ENCODE measurements at regions not wholly inside any gene's neighbourhood (a gene's known extent, or its start where the extent isn't known, plus 50 kb on each side); places are given as distances from the start of the nearest gene placed in this dataset.

DNA sequence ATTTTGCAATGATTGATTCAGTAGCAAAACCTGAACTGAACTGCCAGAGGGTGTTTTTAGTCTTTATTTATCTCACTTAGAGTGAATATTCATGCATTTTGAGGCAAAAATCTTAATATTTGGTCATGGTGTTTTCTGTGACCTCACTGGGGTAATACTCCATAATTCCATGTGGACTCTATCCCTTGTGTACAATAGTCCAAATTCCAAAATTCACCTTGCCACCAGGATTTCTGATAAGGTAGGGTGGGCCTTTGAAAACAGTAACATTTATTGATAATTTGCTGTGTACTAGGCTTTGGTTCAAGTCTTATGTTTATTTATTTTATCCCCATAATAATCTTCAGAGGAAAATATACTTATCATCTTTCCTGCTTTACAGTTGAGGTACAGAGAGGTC lies 68.4 kb upstream of the PDE5A start:
- DNase-seq = no peak

DNA sequence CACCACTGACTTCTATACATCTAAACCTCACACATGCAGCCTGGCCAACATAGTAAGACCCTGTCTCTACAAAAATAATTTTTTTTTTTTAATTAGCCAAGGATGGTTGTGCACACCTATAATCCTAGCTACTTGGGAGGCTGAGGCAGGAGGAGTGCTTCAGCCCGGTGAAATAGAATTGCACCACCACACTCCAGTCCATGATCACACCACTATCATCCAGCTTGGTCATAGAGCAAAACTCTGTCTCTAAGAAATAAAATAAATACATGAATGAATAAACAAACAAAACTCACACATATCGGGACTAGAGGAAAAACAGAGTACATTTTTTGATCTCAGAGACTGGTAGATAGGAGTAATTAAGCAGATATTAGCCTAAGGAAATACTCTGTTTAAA lies 66.6 kb upstream of the PDE5A start:
- DNase-seq = no peak

DNA sequence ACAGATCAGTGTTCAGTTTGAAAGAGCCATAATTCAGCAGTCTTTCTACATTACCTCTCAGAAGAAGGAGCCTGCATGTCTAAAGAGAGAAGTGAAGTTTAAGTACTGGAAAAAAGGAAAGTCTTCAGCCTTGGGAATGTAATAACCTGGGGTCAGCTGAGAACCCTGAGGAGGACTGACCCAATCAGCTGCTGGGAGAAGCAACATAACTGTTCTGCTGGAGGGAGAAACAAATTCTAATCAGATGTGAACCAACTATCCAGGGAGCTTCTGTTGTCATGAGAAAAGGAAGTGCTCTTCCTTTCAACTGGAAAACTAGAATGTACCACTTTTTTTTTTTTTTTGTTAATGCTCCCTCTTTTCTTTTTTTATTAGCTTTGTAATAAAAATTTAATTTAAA lies 64.5 kb upstream of the PDE5A start:
- DNase-seq = no peak

DNA sequence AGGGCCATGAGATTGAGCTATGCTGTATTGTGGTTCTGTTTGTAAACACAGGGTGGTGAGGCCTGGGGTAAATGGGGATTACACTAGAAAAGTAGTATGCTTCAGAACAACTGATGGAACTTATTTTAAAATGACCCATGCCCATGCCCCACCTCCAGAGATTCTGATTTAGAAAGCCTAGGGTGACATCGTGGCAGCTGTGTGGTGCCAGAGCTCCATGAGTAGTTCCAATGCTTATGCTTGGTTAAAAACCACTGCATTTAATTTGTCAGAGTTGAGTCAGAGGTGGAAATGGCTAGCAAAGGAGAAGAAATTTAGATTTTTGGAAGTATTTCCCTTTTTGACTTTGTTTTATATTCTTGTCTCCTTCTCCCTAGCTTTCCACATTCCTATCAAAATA lies 63.4 kb upstream of the PDE5A start:
- DNase-seq = peak; percentile 22

DNA sequence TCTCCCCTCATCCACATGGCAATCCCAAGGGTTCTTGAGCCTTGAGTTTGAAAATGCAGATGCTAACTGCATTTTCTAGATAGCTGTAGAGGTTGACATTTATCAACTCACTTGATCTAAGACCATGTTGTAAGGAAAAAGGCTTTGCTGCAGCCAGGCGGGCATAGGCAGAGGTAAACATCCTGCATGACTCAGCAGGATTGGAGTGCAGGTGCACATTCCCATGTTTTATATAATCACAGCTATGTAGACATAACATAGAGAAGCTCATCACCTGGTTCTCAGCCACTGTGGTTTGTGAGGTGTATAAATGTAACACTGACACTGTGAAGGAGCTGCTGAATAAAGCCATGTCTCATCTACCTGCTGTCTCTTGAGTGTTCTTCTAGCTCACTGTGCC lies 62.3 kb upstream of the PDE5A start:
- no peak for DNase-seq

DNA sequence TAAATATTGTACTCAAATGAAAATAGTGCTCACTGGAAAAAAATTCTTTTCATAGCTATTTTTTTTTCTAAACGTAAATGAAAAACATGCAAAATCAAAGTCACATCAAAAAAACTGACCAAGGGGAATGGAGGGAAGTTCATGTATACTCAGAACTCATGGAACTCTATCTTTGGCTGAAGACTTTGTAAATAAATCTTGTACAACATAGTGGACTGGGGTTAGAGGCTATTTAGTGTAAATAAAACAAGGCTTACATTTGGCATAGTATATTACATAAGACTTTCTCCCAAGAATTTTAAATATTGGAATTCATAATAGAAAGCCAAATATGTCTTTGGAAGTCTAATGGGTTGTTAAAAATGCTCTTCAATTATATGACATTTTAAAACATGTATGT lies 59.8 kb upstream of the PDE5A start:
- DNase-seq = no peak

DNA sequence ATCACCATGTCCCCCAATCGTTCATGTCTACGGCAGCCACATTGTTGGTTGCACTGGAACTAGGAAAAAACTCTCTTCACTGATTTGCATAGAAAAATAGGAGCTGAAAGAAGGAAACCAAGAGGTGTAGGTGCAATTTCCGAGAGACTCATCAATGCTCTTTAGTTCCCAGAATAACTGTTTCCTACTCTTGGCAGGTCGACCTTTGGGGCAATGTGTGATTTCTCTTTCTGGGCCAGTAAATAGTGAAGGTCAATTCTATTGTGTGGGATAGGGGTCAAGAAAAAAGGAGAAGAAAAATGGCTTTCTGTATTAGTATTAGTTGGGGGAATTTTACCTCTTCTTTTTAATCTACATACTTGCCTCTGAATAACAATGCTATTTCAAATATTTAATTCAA lies 55.9 kb upstream of the PDE5A start:
- no peak for DNase-seq

DNA sequence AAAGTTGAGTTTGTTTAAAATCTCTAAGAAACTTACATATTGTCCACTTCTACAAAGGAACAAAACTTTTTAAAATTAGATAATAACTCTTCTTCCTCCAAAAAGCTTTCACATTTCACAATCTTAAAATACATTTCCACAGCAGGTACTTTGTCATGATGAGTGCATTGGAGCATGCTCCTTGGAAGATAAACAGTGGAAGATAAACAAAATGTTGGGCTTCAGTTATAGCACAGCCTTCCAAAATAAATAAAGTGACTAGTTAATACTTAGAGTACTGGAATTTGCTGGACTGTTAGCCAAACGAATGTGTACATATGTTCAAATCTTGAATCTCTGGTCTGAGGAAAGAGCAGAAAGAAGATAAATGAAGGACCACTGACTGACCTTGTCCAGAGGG lies 54.9 kb upstream of the PDE5A start:
- peak; percentile 39 for DNase-seq

DNA sequence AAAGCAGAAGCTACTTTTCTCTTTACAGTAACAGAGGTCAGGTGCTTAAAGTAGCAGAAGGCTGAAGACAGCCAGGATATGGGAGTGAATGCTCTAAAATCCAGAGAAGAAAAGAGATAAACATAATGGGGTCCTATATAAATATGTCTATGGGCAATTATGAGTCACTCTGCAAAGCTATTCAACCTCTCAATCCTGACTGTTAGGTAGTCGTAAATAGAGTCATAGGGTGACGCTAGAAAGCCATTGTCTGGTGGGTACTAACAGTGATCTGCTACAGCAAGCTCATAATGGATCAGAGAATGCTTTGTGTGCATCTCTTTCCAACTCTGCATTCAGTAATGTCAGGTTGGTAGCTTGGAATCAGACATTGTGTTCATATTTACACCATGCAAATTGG lies 53.5 kb upstream of the PDE5A start:
- no peak for DNase-seq

DNA sequence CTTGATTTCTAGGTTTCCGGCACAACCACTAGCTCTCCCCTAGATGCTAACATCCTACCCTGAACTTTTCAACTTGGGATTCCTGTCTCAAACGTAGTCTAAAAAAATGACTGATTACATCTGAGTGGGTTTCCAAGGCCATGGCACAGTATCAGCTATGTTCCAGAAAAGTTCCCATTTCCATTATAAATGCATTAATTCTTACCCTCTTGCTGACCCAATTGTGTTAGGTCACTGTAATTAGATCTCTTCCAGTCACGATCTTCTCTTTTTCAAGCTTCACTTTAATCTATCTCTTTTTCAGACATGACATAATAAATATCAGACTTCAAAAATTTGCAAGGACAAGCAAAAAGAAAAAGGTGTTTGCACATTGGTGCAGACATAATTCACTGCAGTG lies 50.6 kb upstream of the PDE5A start:
- no peak for DNase-seq

DNA sequence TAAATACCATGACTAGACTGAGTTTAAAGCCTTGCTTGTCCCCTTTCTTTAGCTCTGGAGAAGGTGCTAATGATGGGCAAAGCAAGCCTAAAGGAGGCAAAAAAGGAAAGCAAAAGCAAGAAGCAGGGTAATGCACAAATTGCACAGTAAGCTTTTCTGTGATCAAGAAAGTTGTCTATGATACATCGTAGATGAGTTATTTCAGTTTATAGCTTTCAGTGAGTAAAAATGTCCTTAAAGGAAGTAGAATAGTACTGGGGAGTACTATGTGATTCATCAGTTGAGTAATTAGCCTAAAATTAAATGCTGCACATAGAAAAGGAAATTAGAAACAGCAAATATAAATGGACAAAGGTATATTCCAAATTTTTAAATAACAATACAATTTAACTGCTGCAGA lies 50.2 kb upstream of the PDE5A start:
- peak; percentile 40 for DNase-seq

Measured in HCEC 1CT (cell line).